Activated T-cell treated with anti-CD3 and anti-CD28 coated beads, Interleukin-2, amount 50 U/mL, for 1 hour (primary cell): ENCODE measurements at regions not wholly inside any gene's neighbourhood (a gene's known extent, or its start where the extent isn't known, plus 50 kb on each side); places are given as distances from the start of the nearest gene placed in this dataset.
"Not testable (repeated sequence)": the region's sequence is repeated elsewhere in the genome, so short reads cannot be mapped to it uniquely, and the experiment has no call there.

Source experiments
- DNase-seq: peaks from one replicate; pipeline ENCODE4 v3.0.0-alpha.2; 2020

DNA sequence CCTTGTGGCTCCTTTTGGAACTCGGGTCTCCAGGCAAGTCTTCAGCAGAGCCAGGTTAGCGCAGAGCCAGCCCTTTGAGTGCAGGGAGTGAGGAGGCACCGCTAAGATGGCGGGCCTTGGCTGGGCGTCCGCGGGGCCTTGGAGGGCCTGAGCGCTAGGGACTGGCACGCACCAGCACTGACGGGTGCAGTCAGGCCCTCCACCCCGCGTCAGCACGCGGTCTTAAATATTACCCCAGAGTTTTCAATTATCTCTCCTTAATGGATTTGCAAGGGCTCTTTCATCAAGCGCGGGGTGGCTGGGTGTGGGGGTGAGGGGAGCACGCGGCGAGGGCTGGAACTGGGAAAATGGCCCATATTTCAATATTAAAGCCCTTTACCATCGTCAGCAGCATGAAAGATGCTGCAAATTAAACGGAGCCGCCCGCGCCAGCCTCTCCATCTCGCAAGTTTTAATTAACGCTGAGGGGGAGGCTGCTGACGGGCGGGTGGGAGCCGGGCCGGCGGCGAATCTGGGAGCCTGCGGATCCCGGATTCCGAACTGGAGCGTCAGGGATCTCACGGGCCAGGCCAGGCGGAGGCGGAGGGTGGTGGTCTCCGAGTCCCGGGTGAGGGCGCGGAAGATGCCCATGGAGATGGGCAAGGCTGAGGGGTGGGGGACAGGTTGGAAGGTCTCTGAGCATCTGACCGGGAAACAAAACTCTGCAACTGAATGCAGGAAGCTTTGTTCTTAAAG lies 1690.4 kb upstream of the DEFB115 start:
- DNase-seq = not testable (repeated sequence)

GRCh38 chr20:29567671-29568070 lies 1689.8 kb upstream of the DEFB115 start:
- DNase-seq = not testable (repeated sequence)

GRCh38 chr20:29570126-29570525 lies 1687.3 kb upstream of the DEFB115 start:
- not testable (repeated sequence) for DNase-seq

GRCh38 chr20:29589530-29589929 lies 1667.9 kb upstream of the DEFB115 start:
- DNase-seq = not testable (repeated sequence)

GRCh38 chr20:29604163-29604562 lies 1653.3 kb upstream of the DEFB115 start:
- DNase-seq = not testable (repeated sequence)

- DNase-seq = not testable (repeated sequence)
Measured at GRCh38 chr20:29606171-29606570, 1651.3 kb upstream of the DEFB115 start.

DNA sequence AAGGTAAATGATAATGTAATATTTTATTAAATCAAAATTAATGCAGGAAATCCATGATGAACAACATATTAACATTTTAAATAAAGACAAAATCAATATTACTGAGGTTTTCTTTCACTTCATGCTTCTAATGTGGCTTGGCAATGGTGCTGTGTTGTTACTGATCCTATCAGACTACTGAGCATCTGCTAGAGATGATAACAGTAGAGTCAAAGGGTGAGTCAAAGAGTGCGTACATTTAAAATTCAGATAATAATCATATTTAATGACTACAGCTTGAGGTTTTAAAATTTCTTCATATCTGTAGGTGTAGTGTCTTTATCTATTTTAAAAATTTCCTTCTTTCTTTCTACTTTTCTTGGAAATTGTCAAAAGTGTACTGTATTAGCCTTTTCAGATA lies 1628.1 kb upstream of the DEFB115 start:
- DNase-seq = not testable (repeated sequence)
